Peyer's patch (tissue), 4 donors: ENCODE measurements at regions not wholly inside any gene's neighbourhood (a gene's known extent, or its start where the extent isn't known, plus 50 kb on each side); places are given as distances from the start of the nearest gene placed in this dataset.

ENCODE experiments used
- CTCF ChIP-seq, 6 experiments: fragments of 450-650 bp in 4 of 6; fragments of 200-600 bp in 2 of 6; sonication (generic) in 1 of 6; IDR thresholded peaks; one replicate each; pipeline ENCODE4 v1.5.1; 2017 to 2019; ENCODE audit warnings: antibody characterized with exemption in 6 of 6, mild to moderate bottlenecking in 3 of 6, moderate library complexity in 1 of 6
- POLR2A ChIP-seq, 2 donors: fragments of 450-650 bp; IDR thresholded peaks; one replicate each; pipeline ENCODE4 v1.5.1; 2017; ENCODE audit warnings: antibody characterized with exemption in 2 of 2, mild to moderate bottlenecking in 2 of 2, moderate library complexity in 2 of 2

- TF ChIP-seq POLR2A (IDR thresholded peaks at IDR 0.05): no peak
- TF ChIP-seq CTCF (IDR thresholded peaks at IDR 0.05): no peak
Measured at GRCh38 chr2:241941691-241942301, 72.3 kb downstream of the RTP5 start.
